HUES64 (cell line): ENCODE measurements at regions not wholly inside any gene's neighbourhood (a gene's known extent, or its start where the extent isn't known, plus 50 kb on each side); places are given as distances from the start of the nearest gene placed in this dataset.

ENCODE experiments used
- H3K27ac ChIP-seq: 2 replicates; pipeline ENCODE4 v1.7.0; 2013; ENCODE audit warnings: low read depth, low read length, inconsistent platforms
- H3K27me3 ChIP-seq: 2 replicates; pipeline ENCODE4 v1.6.1; 2013; ENCODE audit warnings: mild to moderate bottlenecking, low read length; ENCODE audit not compliant: insufficient read depth
- H3K36me3 ChIP-seq: 2 replicates; pipeline ENCODE4 v1.6.1; 2013; ENCODE audit warnings: mild to moderate bottlenecking, low read length; ENCODE audit not compliant: insufficient read depth
- H3K4me1 ChIP-seq: 2 replicates; pipeline ENCODE4 v1.6.1; 2013; ENCODE audit warnings: mild to moderate bottlenecking, low read length, moderate library complexity; ENCODE audit not compliant: insufficient read depth
- H3K4me3 ChIP-seq: 2 replicates; pipeline ENCODE4 v1.5.1; 2013; ENCODE audit warnings: mild to moderate bottlenecking, low read length, moderate library complexity
- H3K9ac ChIP-seq: 2 replicates; pipeline ENCODE4 v1.6.1; 2013; ENCODE audit warnings: mild to moderate bottlenecking, low read depth, low read length
- H3K9me3 ChIP-seq: 2 replicates; pipeline ENCODE4 v1.6.1; 2013; ENCODE audit warnings: low read depth, low read length; ENCODE audit not compliant: insufficient read depth
- WGBS: fragments of 150-250, 120-280 bp; methylation state at CpG from one replicate; pipeline ENCODE4 v1.1.7; 2013; ENCODE audit warnings: missing lambda C conversion rate; 5-methylcytosine and 5-hydroxymethylcytosine counted together

GRCh38 chr7:54960517-54960916, 58.3 kb upstream of the EGFR start:
- Histone ChIP-seq H3K9ac (no peak overlapping the region), H3K4me3 (no peak overlapping the region), H3K27ac (no peak overlapping the region), H3K27me3 (no peaks in the 10 kb centered on the region), H3K9me3 (no peaks in the 10 kb centered on the region), H3K36me3 (no peaks in the 10 kb centered on the region), H3K4me1 (no peaks in the 10 kb centered on the region)
- WGBS = 87% methylated on average over 3 of the region's 3 CpGs

- no peak overlapping the region for H3K4me3 ChIP-seq
- no peak overlapping the region for H3K27ac ChIP-seq
- no peaks in the 10 kb centered on the region for H3K36me3 ChIP-seq
- H3K4me1 ChIP-seq = no peaks in the 10 kb centered on the region
- no peaks in the 10 kb centered on the region for H3K27me3 ChIP-seq
- no peaks in the 10 kb centered on the region for H3K9me3 ChIP-seq
- WGBS = 93% methylated on average over 6 of the region's 6 CpGs
- no peak overlapping the region for H3K9ac ChIP-seq
Measured at GRCh38 chr7:54961391-54961790, 57.4 kb upstream of the EGFR start.

GRCh38 chr7:54963155-54963554, 55.7 kb upstream of the EGFR start:
- no peak overlapping the region for H3K27ac ChIP-seq
- H3K27me3 ChIP-seq = no peaks in the 10 kb centered on the region
- no peaks in the 10 kb centered on the region for H3K36me3 ChIP-seq
- H3K4me3 ChIP-seq = no peak overlapping the region
- no peaks in the 10 kb centered on the region for H3K9me3 ChIP-seq
- WGBS = 100% methylated on average over 1 of the region's 1 CpG
- no peaks in the 10 kb centered on the region for H3K4me1 ChIP-seq
- H3K9ac ChIP-seq = no peak overlapping the region

- no peaks in the 10 kb centered on the region for H3K36me3 ChIP-seq
Measured at GRCh38 chr7:54964136-54964535, 54.7 kb upstream of the EGFR start.

GRCh38 chr7:54967377-54967776, 51.4 kb upstream of the EGFR start:
- H3K4me1 ChIP-seq = no peaks in the 10 kb centered on the region
- H3K27me3 ChIP-seq = no peaks in the 10 kb centered on the region
- no peak overlapping the region for H3K27ac ChIP-seq
- H3K36me3 ChIP-seq = no peaks in the 10 kb centered on the region
- H3K4me3 ChIP-seq = no peak overlapping the region
- 94% methylated on average over 8 of the region's 8 CpGs for WGBS
- no peak overlapping the region for H3K9ac ChIP-seq
- 0 out of 2 replicates have a peak, but pooled peaks cover under 1% of the 10 kb centered on the region for H3K9me3 ChIP-seq

More at GRCh38 chr7:54964136-54964535, 54.7 kb upstream of the EGFR start:
- H3K27me3 ChIP-seq = no peaks in the 10 kb centered on the region
- 100% methylated on average over 1 of the region's 1 CpG for WGBS
- no peak overlapping the region for H3K9ac ChIP-seq
- no peak overlapping the region for H3K27ac ChIP-seq
- no peak overlapping the region for H3K4me3 ChIP-seq
- H3K4me1 ChIP-seq = no peaks in the 10 kb centered on the region
- H3K9me3 ChIP-seq = no peaks in the 10 kb centered on the region

- Histone ChIP-seq H3K9ac (no peak overlapping the region), H3K36me3 (no peaks in the 10 kb centered on the region), H3K4me1 (no peaks in the 10 kb centered on the region), H3K27ac (no peak overlapping the region), H3K9me3 (peaks cover 6% of the 10 kb centered on the region), H3K27me3 (no peaks in the 10 kb centered on the region), H3K4me3 (no peak overlapping the region)
- 93% methylated on average over 6 of the region's 6 CpGs for WGBS
Measured at GRCh38 chr7:54968018-54968417, 50.8 kb upstream of the EGFR start.
